Osteocyte (in vitro differentiated cells): ENCODE measurements at regions not wholly inside any gene's neighbourhood (a gene's known extent, or its start where the extent isn't known, plus 50 kb on each side); places are given as distances from the start of the nearest gene placed in this dataset.

Source experiments
- DNase-seq: peaks from one replicate; pipeline ENCODE4 v3.0.0; 2021; ENCODE audit warnings: mixed read lengths; ENCODE audit not compliant: unreplicated experiment; ENCODE audit errors: extremely low spot score
- H3K27ac Mint-ChIP-seq: one replicate; pipeline ENCODE4 v1.8.0; 2021; ENCODE audit warnings: mild to moderate bottlenecking, mixed read lengths; ENCODE audit not compliant: unreplicated experiment
- H3K27me3 Mint-ChIP-seq: one replicate; pipeline ENCODE4 v1.8.0; 2021; ENCODE audit warnings: mixed read lengths; ENCODE audit not compliant: unreplicated experiment
- H3K36me3 Mint-ChIP-seq: one replicate; pipeline ENCODE4 v1.8.0; 2021; ENCODE audit warnings: mixed read lengths; ENCODE audit not compliant: unreplicated experiment
- H3K4me1 Mint-ChIP-seq: one replicate; pipeline ENCODE4 v1.8.0; 2021; ENCODE audit warnings: mixed read lengths; ENCODE audit not compliant: unreplicated experiment
- H3K4me3 Mint-ChIP-seq: one replicate; pipeline ENCODE4 v1.8.0; 2021; ENCODE audit warnings: mild to moderate bottlenecking, moderate library complexity, mixed read lengths; ENCODE audit not compliant: unreplicated experiment
- H3K9me3 Mint-ChIP-seq: one replicate; pipeline ENCODE4 v1.8.0; 2021; ENCODE audit warnings: mixed read lengths; ENCODE audit not compliant: unreplicated experiment
- TF ChIP-seq, protein P1 (sequence below): fragments of 200-600 bp; sonication (generic); IDR thresholded peaks from 2 replicates; pipeline ENCODE4 v1.5.0; 2021; ENCODE audit warnings: antibody characterized with exemption, mild to moderate bottlenecking, moderate library complexity

DNA sequence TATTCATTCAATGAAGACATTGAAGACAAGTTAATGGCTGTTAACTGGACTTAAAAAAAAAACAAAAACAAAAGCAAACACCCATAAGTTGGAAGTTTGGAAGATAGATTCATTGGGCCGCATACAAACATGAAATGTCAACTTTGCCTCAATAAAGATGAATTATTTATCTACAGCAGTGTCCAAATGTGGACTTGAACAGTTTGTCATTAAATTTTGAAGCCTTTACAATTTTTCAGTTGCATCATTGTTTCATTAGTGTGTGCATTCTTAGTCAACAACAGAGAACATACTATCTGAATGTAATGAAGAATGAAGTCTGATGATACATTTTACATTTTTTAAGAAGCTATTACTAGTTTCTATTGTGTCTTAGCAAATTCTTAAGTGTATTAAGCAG, 152.1 kb downstream of the SLIT2 start:
- Mint-ChIP-seq H3K27me3 (no peaks in the 10 kb centered on the region), H3K4me1 (peaks cover 9% of the 10 kb centered on the region), H3K4me3 (no peak overlapping the region), H3K36me3 (no peaks in the 10 kb centered on the region), H3K9me3 (no peaks in the 10 kb centered on the region), H3K27ac (no peak overlapping the region)
- TF ChIP-seq, protein P1, sequence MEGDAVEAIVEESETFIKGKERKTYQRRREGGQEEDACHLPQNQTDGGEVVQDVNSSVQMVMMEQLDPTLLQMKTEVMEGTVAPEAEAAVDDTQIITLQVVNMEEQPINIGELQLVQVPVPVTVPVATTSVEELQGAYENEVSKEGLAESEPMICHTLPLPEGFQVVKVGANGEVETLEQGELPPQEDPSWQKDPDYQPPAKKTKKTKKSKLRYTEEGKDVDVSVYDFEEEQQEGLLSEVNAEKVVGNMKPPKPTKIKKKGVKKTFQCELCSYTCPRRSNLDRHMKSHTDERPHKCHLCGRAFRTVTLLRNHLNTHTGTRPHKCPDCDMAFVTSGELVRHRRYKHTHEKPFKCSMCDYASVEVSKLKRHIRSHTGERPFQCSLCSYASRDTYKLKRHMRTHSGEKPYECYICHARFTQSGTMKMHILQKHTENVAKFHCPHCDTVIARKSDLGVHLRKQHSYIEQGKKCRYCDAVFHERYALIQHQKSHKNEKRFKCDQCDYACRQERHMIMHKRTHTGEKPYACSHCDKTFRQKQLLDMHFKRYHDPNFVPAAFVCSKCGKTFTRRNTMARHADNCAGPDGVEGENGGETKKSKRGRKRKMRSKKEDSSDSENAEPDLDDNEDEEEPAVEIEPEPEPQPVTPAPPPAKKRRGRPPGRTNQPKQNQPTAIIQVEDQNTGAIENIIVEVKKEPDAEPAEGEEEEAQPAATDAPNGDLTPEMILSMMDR, result no peak
- DNase-seq, result no peak

DNA sequence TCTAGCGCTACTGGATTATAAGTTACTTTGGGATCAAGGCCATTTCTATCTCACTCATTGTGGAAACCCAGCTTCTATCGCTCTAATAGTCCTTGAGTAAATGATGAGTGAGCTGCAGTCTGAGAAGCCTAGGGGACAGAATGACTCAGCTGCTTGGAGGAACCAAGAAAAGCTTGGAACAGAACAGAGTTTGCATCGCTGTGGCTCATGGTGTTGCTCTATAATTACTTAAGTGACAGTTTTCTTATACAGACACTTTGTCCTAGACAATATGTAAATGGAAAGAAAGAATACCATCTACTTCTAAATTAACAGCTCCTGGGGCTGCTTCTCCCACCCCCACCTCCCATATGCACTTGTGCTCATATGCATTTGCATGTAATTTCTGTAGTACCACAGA, 156.9 kb downstream of the SLIT2 start:
- Mint-ChIP-seq H3K4me1 (peaks cover 11% of the 10 kb centered on the region), H3K27ac (no peak overlapping the region), H3K27me3 (no peaks in the 10 kb centered on the region), H3K9me3 (no peaks in the 10 kb centered on the region), H3K4me3 (no peak overlapping the region), H3K36me3 (no peaks in the 10 kb centered on the region)
- no peak for DNase-seq
- TF ChIP-seq, protein P1, result no peak

DNA sequence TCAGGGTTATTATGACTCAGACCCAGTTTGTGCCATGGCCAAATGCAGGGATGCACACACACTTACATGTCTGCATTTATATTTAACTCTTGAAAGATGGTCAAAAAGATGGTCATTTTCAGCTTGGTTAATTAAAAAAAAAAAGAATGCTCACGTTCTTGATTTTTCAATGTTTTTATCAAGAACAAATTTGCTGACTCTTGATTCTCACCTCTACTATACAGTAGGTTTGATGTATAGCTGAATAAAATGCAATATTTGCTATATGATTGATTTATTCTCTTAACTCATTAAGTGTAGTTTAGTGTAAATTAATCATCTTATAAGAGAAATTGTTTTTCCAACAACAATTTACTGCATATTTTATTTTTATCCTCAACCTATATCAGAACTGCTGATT, 160.4 kb downstream of the SLIT2 start:
- Mint-ChIP-seq H3K4me3 (no peak overlapping the region), H3K27ac (no peak overlapping the region), H3K36me3 (no peaks in the 10 kb centered on the region), H3K9me3 (no peaks in the 10 kb centered on the region), H3K4me1 (peaks cover 18% of the 10 kb centered on the region), H3K27me3 (no peaks in the 10 kb centered on the region)
- DNase-seq, result no peak
- TF ChIP-seq, protein P1, result no peak

DNA sequence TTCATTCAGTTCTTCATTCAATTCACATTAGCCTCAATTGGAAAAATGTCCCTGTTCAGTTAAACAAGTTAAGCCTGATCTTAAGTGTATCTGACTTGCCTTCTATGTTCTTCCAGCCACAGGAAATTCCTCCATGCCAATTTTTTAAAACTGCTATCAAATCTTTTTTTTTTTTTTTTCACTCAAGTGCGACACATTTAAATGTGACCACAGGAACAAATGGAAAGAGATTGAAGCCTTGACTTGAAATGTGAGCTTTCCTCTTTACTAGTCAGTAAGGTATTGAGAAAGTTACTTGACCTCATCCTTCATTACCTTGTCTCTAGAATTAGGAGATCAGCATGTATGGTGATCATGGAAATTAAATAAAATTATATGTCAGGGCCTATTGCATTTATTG, 165.1 kb downstream of the SLIT2 start:
- Mint-ChIP-seq H3K4me3 (no peak overlapping the region), H3K36me3 (no peaks in the 10 kb centered on the region), H3K27ac (peak overlapping the region; percentile 1), H3K4me1 (peaks cover 28% of the 10 kb centered on the region), H3K9me3 (no peaks in the 10 kb centered on the region), H3K27me3 (no peaks in the 10 kb centered on the region)
- TF ChIP-seq, protein P1, result no peak
- DNase-seq, result no peak

DNA sequence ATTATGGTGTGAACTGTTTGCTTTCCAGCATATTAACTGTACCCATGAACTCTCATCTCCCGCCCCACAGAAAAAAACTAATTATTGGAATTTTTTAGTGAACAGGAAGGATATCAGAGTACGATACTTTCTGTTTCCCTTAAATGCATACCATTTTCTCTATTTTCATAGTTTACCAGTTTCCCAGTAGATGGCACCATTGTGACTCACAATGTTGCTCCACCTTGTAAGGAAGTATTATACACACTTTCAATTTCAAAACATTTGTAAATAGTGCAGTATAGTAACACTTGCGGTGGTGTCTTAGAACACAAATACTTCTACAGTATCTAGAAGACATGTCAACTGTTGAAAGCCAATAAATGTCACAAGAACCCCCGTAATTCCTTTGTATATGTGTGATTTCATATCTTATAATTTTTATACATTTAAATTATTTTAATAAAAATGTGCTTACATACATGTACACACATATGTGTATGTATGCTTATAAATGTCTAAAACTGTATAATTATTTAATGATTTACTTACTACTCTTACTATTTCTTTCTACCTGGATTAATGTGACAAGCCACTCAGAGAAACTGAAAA, 167.3 kb downstream of the SLIT2 start:
- no peak for DNase-seq
- H3K36me3 Mint-ChIP-seq, result no peaks in the 10 kb centered on the region
- TF ChIP-seq, protein P1, result peak; percentile 71
- H3K27ac Mint-ChIP-seq, result peak overlapping the region; percentile 90
- H3K4me3 Mint-ChIP-seq, result peak overlapping the region; percentile 75
- no peaks in the 10 kb centered on the region for H3K9me3 Mint-ChIP-seq
- no peaks in the 10 kb centered on the region for H3K27me3 Mint-ChIP-seq
- peaks cover 30% of the 10 kb centered on the region for H3K4me1 Mint-ChIP-seq
